HFFc6 (cell line): ENCODE measurements at regions not wholly inside any gene's neighbourhood (a gene's known extent, or its start where the extent isn't known, plus 50 kb on each side); places are given as distances from the start of the nearest gene placed in this dataset.

Source experiments
- DNase-seq: peaks from one replicate; pipeline ENCODE4 v3.0.0-alpha.2; 2018
- H3K27ac Mint-ChIP-seq: 2 replicates; pipeline ENCODE4 v1.8.0; 2020; ENCODE audit warnings: mild to moderate bottlenecking, mixed read lengths
- H3K27me3 Mint-ChIP-seq: 2 replicates; pipeline ENCODE4 v1.8.0; 2021; ENCODE audit warnings: mild to moderate bottlenecking, moderate library complexity, mixed read lengths; ENCODE audit not compliant: insufficient read depth
- H3K36me3 Mint-ChIP-seq: 2 replicates; pipeline ENCODE4 v1.8.0; 2021; ENCODE audit warnings: low read depth, mixed read lengths
- H3K4me1 Mint-ChIP-seq: 2 replicates; pipeline ENCODE4 v1.8.0; 2020; ENCODE audit warnings: low read depth, mixed read lengths
- H3K4me3 Mint-ChIP-seq: 2 replicates; pipeline ENCODE4 v1.8.0; 2020; ENCODE audit warnings: mild to moderate bottlenecking, moderate library complexity, mixed read lengths
- H3K9me3 Mint-ChIP-seq: 2 replicates; pipeline ENCODE4 v1.8.0; 2020; ENCODE audit warnings: mild to moderate bottlenecking, mixed read lengths
- TF ChIP-seq, protein P1 (sequence below): fragments of 200-600 bp; sonication (generic); IDR thresholded peaks from 2 replicates; pipeline ENCODE4 v1.5.0; 2021; ENCODE audit warnings: antibody characterized with exemption, mild to moderate bottlenecking

GRCh38 chr7:125255810-125256209 is 326.2 kb upstream of the POT1 start:
- no peak for DNase-seq
- peaks cover 42% of the 10 kb centered on the region for H3K9me3 Mint-ChIP-seq
- H3K27me3 Mint-ChIP-seq: no peaks in the 10 kb centered on the region
- H3K36me3 Mint-ChIP-seq: no peaks in the 10 kb centered on the region; the same call in 1 of the 2 replicates
- no peak overlapping the region for H3K4me3 Mint-ChIP-seq
- TF ChIP-seq, protein P1, sequence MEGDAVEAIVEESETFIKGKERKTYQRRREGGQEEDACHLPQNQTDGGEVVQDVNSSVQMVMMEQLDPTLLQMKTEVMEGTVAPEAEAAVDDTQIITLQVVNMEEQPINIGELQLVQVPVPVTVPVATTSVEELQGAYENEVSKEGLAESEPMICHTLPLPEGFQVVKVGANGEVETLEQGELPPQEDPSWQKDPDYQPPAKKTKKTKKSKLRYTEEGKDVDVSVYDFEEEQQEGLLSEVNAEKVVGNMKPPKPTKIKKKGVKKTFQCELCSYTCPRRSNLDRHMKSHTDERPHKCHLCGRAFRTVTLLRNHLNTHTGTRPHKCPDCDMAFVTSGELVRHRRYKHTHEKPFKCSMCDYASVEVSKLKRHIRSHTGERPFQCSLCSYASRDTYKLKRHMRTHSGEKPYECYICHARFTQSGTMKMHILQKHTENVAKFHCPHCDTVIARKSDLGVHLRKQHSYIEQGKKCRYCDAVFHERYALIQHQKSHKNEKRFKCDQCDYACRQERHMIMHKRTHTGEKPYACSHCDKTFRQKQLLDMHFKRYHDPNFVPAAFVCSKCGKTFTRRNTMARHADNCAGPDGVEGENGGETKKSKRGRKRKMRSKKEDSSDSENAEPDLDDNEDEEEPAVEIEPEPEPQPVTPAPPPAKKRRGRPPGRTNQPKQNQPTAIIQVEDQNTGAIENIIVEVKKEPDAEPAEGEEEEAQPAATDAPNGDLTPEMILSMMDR: no peak
- no peak overlapping the region for H3K27ac Mint-ChIP-seq
- no peaks in the 10 kb centered on the region for H3K4me1 Mint-ChIP-seq

DNA sequence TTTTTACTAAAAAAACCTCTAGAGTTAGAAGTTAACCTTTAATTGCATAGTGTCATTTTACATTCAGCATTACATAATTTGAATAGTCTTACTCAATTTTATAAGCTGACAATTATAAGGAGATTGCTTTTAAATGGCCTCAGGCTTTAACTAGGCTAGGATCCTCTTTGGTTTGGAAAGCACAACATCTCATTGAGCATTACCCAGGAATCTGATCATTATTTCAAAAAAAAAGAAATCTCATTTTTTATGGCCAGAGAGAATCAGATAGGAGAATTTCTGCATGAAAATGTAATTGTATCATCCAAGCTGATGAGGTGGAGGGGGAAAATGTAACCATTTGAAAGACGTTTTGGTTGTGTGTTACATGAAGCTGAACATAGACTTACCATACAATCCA is 324.9 kb upstream of the POT1 start:
- no peaks in the 10 kb centered on the region for H3K27me3 Mint-ChIP-seq
- H3K27ac Mint-ChIP-seq: no peak overlapping the region
- H3K4me1 Mint-ChIP-seq: no peaks in the 10 kb centered on the region
- H3K4me3 Mint-ChIP-seq: no peak overlapping the region
- peaks cover 48% of the 10 kb centered on the region for H3K9me3 Mint-ChIP-seq
- no peak for DNase-seq
- TF ChIP-seq, protein P1: no peak
- no peaks in the 10 kb centered on the region; the same call in 1 of the 2 replicates for H3K36me3 Mint-ChIP-seq

- no peak overlapping the region for H3K27ac Mint-ChIP-seq
- no peaks in the 10 kb centered on the region; the same call in 1 of the 2 replicates for H3K36me3 Mint-ChIP-seq
- peaks cover 50% of the 10 kb centered on the region for H3K9me3 Mint-ChIP-seq
- no peak for DNase-seq
- TF ChIP-seq, protein P1: no peak
- H3K4me1 Mint-ChIP-seq: no peaks in the 10 kb centered on the region
- no peak overlapping the region for H3K4me3 Mint-ChIP-seq
- H3K27me3 Mint-ChIP-seq: no peaks in the 10 kb centered on the region
Measured at GRCh38 chr7:125253452-125254190, 324.0 kb upstream of the POT1 start.

DNA sequence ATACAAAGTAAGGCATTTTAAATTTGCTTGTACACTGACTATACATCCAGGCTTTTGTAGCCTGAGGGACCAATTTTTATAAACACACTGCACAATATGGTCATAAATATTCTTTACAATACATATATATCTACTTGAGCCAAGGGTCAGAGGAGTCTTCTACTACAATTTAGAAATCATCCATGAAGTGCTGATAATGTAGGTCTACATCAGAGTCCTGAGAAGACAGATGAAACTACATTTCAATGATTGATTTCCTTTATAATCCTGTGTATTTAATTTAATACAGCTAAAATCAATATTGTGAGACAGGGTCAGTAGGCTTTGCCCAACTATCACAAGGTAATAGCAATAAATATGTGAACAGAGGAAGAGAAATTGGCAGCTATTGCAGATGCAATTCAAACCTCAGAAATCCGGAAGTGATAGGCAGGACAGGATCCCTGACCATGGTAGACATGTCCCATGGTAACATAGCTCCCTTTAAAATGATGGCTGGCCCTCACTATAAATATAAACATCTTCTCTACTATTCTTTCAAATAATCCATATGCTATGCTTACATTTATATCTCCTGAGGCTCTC is 318.0 kb upstream of the POT1 start:
- Mint-ChIP-seq H3K27ac (no peak overlapping the region), H3K9me3 (peaks cover 43% of the 10 kb centered on the region), H3K4me1 (no peaks in the 10 kb centered on the region), H3K4me3 (no peak overlapping the region), H3K36me3 (no peaks in the 10 kb centered on the region), H3K27me3 (no peaks in the 10 kb centered on the region; the same call in 1 of the 2 replicates)
- DNase-seq: no peak
- TF ChIP-seq, protein P1: no peak

DNA sequence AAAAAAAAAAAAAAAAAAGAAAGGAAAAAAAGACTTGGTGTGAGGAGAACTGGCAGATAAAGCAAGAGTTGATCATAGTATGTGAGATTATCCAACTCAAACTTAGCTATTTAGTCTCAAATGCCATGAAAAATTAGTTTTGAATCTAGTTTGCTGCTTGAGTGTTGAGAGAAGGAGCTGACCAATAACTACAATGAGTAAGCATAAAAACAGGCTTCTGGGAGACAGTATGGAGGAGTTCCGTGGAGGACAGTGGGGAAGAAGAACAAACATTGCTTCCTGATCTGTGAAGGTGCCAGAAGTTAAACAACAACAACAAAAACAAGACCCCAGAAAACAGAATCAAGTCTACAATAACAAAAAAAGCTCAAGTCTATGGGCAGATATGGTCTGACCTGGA is 317.1 kb upstream of the POT1 start:
- Mint-ChIP-seq H3K4me1 (no peaks in the 10 kb centered on the region), H3K36me3 (no peaks in the 10 kb centered on the region), H3K27ac (no peak overlapping the region), H3K27me3 (no peaks in the 10 kb centered on the region; the same call in 1 of the 2 replicates), H3K4me3 (no peak overlapping the region), H3K9me3 (peaks cover 34% of the 10 kb centered on the region)
- no peak for DNase-seq
- TF ChIP-seq, protein P1: no peak
